Nucleus accumbens (tissue), 56 donors: ENCODE measurements at regions not wholly inside any gene's neighbourhood (a gene's known extent, or its start where the extent isn't known, plus 50 kb on each side); places are given as distances from the start of the nearest gene placed in this dataset.
"Not testable (repeated sequence)": the region's sequence is repeated elsewhere in the genome, so short reads cannot be mapped to it uniquely, and the experiment has no call there.

Experiments used
- DNase-seq, 56 donors: peaks; one replicate each; lab custom pipeline; 2025; lab: John Stamatoyannopoulos, UW

GRCh38 chr2:76697439-76697838 is 824.7 kb downstream of the LRRTM4 start:
- not testable (repeated sequence) for DNase-seq

- no peak for DNase-seq
These were observed 829.3 kb downstream of the LRRTM4 start for GRCh38 chr2:76692908-76693307.

GRCh38 chr2:76688732-76689131 is 833.4 kb downstream of the LRRTM4 start:
- no peak for DNase-seq

GRCh38 chr2:76687923-76688322 is 834.3 kb downstream of the LRRTM4 start:
- no peak for DNase-seq

DNA sequence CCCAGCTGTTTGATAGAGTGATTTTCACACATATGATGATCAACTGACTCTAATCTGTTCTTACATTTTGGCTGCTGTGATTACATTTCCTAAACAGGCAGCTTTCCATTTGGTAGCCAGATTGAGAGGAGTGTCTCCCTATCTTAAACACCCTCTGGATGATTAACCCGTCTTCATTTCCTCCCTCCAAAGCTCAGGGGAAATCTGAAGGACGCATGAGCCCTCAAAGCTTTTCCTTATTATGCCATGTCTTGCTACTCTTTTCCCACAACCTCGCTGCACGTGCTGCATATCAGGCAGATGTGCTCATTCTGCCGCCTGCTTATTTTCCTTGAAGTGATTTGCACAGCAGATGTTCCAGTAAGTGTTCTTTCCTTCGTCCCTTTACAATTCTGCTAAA is 837.4 kb downstream of the LRRTM4 start:
- DNase-seq: no peak

DNA sequence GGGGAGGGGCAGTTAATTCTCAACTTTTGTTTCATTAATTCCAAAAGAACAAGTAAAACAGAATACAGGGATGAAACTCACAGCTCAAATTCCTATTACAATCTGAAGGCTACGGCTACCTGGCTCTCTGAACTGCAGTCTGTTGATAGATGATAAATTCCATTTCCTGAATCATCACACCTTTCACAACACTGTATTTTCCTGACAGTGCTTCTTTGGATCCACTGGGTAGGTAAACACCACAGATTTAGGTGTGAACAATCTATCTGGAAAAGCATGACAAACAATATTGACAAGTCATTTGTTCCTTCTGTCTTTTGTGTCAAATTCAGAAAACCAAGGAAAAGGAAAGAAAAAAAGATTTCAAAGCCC is 843.2 kb downstream of the LRRTM4 start:
- DNase-seq: no peak

DNA sequence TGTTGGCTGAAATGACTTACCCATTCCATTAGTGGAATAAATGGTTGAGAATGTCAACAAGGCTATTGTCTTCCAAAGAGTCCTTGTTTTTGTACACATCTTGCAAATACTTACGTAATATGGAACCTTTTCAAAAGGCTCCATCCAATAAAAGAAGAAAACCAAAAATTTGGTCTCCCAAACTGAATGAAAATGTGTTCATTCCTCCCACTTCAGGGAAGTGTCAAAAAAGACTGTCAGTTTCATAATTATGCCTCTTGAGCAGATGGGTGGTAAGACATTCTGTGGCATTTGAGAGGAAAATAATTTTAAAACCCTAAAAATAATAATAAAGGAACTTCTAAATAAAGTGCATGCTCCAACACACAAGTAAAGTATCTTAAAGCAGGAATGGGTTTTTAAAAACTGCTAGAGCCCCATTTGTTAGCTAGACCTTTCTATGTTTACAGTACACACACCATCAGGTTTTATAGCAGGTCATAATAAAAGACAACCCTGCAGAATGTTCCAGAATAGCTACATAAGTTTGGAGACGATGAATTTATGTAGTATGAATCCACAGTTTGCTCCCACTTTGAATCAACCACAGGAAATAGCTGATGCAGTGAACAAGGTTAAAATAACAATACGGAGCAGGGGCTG is 843.7 kb downstream of the LRRTM4 start:
- no peak for DNase-seq

DNA sequence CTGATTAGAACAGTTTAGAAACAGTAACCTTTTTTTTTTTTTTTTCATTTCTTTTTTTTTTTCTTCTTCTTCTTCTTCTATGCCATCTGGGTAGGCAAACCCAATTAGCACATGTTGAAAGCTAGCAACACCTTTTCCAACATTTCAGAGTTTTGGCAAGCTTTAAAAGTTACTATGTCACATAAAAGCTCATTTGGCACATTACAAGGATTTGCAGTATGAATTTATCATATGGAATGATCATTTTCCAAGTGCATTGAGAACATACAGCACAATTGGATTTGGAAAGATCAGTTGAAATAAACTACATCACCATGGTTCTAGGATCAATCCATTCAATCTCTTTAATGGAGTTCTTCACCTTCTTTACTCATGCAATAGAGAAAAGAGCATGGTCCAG is 847.0 kb downstream of the LRRTM4 start:
- DNase-seq: no peak

DNA sequence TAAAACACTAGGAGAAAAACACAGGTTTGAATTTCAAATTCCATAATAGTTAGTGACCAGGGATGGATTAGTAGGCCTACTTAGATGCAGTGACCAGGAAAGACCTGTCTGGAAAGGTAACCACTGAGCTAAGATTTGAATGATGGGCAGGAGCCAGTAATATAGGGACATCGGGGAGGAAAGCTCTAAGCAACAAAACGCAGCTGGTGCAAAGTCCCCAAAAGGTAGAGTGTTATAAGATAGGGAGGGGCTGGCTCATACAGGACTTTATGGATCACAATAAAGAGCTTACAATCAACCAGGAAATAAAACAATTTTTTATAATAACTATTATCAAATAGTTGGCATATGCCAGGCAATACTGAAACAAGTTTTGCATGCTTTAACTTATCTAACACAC is 849.4 kb downstream of the LRRTM4 start:
- DNase-seq: no peak

- DNase-seq: no peak
These were observed 852.2 kb downstream of the LRRTM4 start for GRCh38 chr2:76669966-76670465.

DNA sequence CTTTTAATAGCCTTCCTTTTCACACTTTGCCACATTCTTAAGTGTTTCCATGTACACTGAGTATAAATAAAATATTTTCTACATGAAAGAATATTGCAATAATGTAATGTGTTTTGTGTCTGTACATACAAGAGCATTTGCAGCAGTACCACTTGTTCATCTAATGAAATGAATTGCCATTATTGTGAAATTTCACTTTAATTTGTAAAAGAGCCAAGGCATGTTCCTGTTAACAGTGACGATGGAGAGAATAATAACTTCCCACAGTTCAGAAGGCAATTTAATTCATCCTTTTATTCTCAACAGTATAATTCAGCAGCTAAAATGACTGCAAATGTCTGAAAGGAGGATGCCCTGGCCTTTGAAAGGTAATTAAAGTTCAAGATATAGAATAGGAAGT is 853.9 kb downstream of the LRRTM4 start:
- DNase-seq: no peak

DNA sequence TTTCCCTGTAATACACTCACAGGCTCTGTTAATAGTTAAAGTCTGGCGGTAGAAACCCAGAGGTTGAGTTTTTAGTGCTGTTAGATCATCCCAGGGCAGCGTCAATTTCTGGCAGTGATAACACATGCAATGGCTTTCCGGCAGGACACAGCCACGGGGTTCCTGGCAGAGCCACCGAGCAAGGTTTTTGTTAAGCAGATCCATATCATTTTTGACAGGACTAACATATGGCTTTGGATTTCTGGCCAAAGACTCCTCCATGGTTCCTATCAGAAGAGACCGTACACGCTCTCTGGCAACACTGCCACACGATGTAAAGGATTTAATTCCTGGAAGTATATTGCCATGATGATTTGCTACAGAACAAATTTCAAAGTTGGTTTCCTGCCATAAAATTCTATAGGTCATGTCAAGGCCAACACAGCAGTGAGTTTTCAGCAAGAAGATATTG is 854.3 kb downstream of the LRRTM4 start:
- DNase-seq: no peak

GRCh38 chr2:76642129-76642528 is 880.0 kb downstream of the LRRTM4 start:
- no peak for DNase-seq

- no peak for DNase-seq
These were observed 880.7 kb downstream of the LRRTM4 start for GRCh38 chr2:76641506-76641905.

DNA sequence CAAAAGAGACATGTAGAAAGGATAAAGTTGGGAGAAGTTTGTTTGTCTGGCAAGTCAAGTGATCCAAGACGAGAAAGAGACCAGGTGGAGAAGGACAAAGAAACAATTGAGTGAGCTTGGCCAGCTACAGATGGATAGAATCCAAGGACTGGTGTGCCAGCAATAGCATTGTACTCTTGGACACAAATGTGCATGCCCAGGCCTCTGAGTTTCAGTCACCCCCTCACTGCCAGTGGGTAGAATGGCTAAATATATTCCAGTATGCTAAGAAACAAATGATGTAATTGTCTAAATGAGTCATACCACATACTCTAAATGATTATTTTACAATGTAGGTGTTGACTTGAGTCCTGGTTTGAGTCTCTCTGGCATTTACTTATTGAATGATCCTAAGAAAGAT is 881.3 kb downstream of the LRRTM4 start:
- peak in 39 of 56 donors; percentile 1 to 75 (median 27) for DNase-seq

DNA sequence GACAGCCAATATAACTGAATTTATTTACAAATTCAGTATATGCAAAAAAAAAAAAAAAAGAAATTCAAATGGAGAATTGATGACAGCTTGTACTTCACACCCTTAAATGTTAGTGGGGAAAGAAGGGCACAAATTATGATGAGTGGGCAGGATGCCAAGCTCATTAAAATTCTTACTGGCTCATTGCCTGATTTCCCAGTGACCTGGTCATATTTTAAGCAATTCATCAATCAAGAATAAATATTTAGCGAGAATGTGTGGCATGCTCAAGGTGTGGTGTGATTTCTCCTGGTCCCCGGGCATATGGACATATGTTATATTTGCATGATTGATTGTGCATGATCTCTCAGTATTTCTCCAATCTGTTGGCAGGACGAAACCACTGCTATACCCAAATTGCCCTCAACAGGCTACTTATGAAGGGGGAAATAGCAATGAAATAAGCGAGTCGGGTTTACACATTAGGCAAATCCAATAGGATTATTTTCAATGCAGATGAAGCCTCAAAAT is 883.0 kb downstream of the LRRTM4 start:
- no peak for DNase-seq

- DNase-seq: no peak
These were observed 888.8 kb downstream of the LRRTM4 start for GRCh38 chr2:76633276-76633921.

GRCh38 chr2:76625101-76625500 is 897.1 kb downstream of the LRRTM4 start:
- DNase-seq: no peak

GRCh38 chr2:76613330-76613729 is 902.6 kb upstream of the GCFC2 start:
- no peak for DNase-seq

DNA sequence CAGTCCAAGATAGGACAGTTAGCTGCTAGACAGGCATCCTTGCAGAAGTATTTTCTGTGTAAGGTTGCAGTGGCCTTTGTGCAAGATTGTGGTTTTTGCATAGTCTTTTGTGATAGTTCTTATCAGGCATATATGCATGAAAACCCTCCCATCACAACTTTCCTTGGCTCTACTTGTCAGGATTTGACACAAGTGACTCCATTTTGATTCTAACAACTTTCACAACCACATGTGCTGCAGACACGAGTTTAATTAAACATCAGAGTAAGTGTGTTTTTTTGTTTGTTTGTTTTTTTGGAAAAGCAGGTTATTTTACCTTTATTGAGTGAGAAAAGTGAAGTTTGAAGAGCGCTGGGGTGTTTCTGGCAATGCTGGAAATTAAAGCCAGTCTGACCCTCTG is 902.0 kb upstream of the GCFC2 start:
- no peak for DNase-seq

- no peak for DNase-seq
These were observed 899.7 kb upstream of the GCFC2 start for GRCh38 chr2:76610451-76610850.

DNA sequence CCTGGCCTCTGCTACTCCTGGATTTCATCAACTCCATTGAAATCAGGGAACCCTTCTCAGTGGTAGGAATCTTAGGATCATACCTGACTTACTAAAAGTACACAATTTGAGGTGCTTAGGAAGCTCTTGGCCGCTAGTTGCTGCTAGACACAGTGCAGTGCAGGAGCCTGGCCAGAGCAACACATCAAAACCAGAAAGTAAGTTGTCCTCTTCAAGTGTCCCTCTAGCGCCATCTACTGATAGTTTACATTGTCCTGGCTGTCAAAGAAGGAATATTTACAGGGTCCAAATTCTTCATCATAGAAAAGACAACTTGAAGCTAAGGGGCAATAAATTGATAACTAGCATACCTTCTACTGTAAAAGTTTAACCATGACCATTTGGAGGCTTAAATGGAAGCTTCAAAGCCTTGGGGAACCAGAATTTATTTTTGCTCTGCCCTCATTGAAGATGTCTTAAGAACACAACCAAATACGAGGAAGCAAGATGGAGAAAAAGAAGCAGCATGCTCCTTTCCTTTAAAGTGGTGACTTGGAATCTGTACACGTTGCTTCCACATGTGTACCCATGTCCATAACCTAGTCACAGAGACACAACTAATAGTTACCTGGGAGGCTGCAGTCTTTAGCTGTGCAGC is 889.1 kb upstream of the GCFC2 start:
- DNase-seq: peak in 43 of 56 donors; percentile 1 to 73 (median 30)
